Common myeloid progenitor, CD34-positive (primary cell): ENCODE measurements at regions not wholly inside any gene's neighbourhood (a gene's known extent, or its start where the extent isn't known, plus 50 kb on each side); places are given as distances from the start of the nearest gene placed in this dataset.

Experiments used
- CTCF ChIA-PET: fragments of 350-600 bp; sonication (Branson Sonifier 250); formaldehyde crosslinking; loops from one replicate; lab custom pipeline; 2021; ENCODE audit warnings: antibody characterized with exemption; lab: Charles Lee
- POLR2A ChIA-PET: fragments of 350-600 bp; sonication (Branson Sonifier 250); formaldehyde crosslinking; loops from one replicate; lab custom pipeline; 2021; ENCODE audit warnings: antibody characterized with exemption; lab: Charles Lee
- DNase-seq, 3 donors: peaks; one replicate each; pipeline versions ENCODE4 v3.0.0 to v3.0.0-alpha.2; 2013
- H3K27ac ChIP-seq, 2 experiments: 1 replicate in 1 of 2; 2 replicates in 1 of 2; pipeline ENCODE4 v1.7.0; 2013; ENCODE audit warnings: inconsistent platforms in 2 of 2, low read length in 2 of 2, mild to moderate bottlenecking in 2 of 2, low read depth in 1 of 2, moderate library complexity in 1 of 2; ENCODE audit not compliant: severe bottlenecking in 2 of 2, insufficient read depth in 1 of 2, poor library complexity in 1 of 2
- H3K27me3 ChIP-seq, 5 experiments: replicated peaks in 2 of 5; 1 replicate in 3 of 5; 2 replicates in 2 of 5; pipeline versions ENCODE4 v1.6.1 to v1.7.0; 2013; ENCODE audit warnings: low read length in 4 of 5, mild to moderate bottlenecking in 2 of 5, moderate library complexity in 2 of 5, inconsistent platforms in 1 of 5; ENCODE audit not compliant: insufficient read depth in 5 of 5, control insufficient read depth in 4 of 5
- H3K36me3 ChIP-seq, 4 experiments: 1 replicate in 2 of 4; 2 replicates in 2 of 4; pipeline versions ENCODE4 v1.6.1 to v1.7.0; 2013; ENCODE audit warnings: low read length in 3 of 4, control low read depth in 1 of 4, mild to moderate bottlenecking in 1 of 4; ENCODE audit not compliant: control insufficient read depth in 4 of 4, insufficient read depth in 4 of 4
- H3K4me1 ChIP-seq, 4 experiments: 1 replicate in 3 of 4; 2 replicates in 1 of 4; pipeline versions ENCODE4 v1.6.1 to v1.7.1; 2013; ENCODE audit warnings: low read length in 3 of 4, mild to moderate bottlenecking in 3 of 4, control low read depth in 1 of 4, inconsistent platforms in 1 of 4, moderate library complexity in 1 of 4; ENCODE audit not compliant: control insufficient read depth in 4 of 4, insufficient read depth in 4 of 4; ENCODE audit errors: control extremely low read depth in 1 of 4
- H3K4me3 ChIP-seq, 7 experiments: 1 replicate in 4 of 7; 2 replicates in 3 of 7; pipeline versions ENCODE4 v1.5.1 to v1.7.0; 2013; ENCODE audit warnings: mild to moderate bottlenecking in 7 of 7, low read length in 6 of 7, moderate library complexity in 6 of 7, inconsistent platforms in 2 of 7, low read depth in 2 of 7, control low read depth in 1 of 7; ENCODE audit not compliant: insufficient read depth in 4 of 7, control insufficient read depth in 1 of 7; ENCODE audit errors: extremely low read depth in 1 of 7
- H3K9me3 ChIP-seq, 5 experiments: 1 replicate in 4 of 5; 2 replicates in 1 of 5; pipeline versions ENCODE4 v1.6.1 to v1.7.1; 2013; ENCODE audit warnings: low read length in 4 of 5, mild to moderate bottlenecking in 2 of 5, inconsistent platforms in 1 of 5, low read depth in 1 of 5, moderate library complexity in 1 of 5; ENCODE audit not compliant: control insufficient read depth in 4 of 5, insufficient read depth in 2 of 5; ENCODE audit errors: control extremely low read depth in 1 of 5
- WGBS: methylation state at CpG from one replicate; pipeline ENCODE4 v1.1.5; 2013; ENCODE audit not compliant: insufficient coverage; 5-methylcytosine and 5-hydroxymethylcytosine counted together

GRCh38 chr4:81625422-81626417 lies 154.0 kb upstream of the RASGEF1B start:
- POLR2A ChIA-PET, result interaction anchor here (0.7 kb wide), 1 partner anchor 77 kb away, joined by 4 read pairs; no protein-coding TSS in a partner anchor

GRCh38 chr4:81623434-81623833 lies 151.7 kb upstream of the RASGEF1B start:
- Histone ChIP-seq H3K36me3 (no peaks in the 10 kb centered on the region), H3K9me3 (no peaks in the 10 kb centered on the region), H3K27ac (no peak overlapping the region), H3K4me3 (no peak overlapping the region), H3K4me1 (no peaks in the 10 kb centered on the region), H3K27me3 (no peaks in the 10 kb centered on the region)
- POLR2A ChIA-PET, result no interaction called here
- no peak for DNase-seq
- WGBS, result 100% methylated on average over 1 of the region's 2 CpGs
- CTCF ChIA-PET, result no interaction called here

More at GRCh38 chr4:81625422-81626417, 154.0 kb upstream of the RASGEF1B start:
- H3K27me3 ChIP-seq, result no peaks in the 10 kb centered on the region
- H3K9me3 ChIP-seq, result no peaks in the 10 kb centered on the region
- H3K4me1 ChIP-seq, result no peaks in the 10 kb centered on the region
- CTCF ChIA-PET, result interaction anchor here (0.6 to 1.6 kb wide), 4 partner anchors 8 to 549 kb away, joined by 3 to 4 read pairs (median 4); no protein-coding TSS in a partner anchor
- no peak overlapping the region for H3K27ac ChIP-seq
- WGBS, result 100% methylated on average over 2 of the region's 4 CpGs
- H3K36me3 ChIP-seq, result no peaks in the 10 kb centered on the region
- no peak overlapping the region for H3K4me3 ChIP-seq
- DNase-seq, result no peak

DNA sequence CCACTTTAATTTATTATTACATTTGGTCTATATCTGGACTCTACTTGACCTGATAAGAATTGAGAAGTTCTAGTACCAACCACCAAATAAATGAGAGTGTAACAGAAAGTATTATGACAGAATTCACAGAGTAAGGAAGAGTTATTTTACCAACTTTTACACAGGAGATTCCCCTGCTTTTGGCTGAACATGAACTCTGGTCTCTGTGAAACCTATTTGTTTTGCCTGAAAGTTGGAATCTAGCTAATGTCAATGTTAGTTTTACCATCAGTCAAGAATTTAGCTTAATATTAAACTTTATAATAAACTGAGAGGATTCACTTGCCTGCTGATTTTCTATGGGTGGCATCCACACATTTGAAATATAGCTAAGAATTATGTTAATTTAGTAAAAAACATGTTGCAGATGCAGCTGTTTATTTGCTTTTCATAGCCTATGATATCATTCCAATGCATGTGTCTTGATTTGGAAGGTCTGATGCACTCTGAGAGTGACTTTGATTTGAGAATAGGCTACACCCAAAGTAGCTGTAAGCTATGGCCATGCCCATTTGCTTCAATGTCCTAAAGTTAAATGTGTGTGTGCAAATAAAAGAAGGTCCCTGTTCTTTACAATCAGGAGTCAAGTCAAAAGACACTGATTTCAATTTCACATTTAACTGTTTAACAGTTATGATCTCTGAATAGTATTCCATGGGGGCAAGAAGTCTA lies 150.9 kb upstream of the RASGEF1B start:
- ChIA-PET POLR2A (no interaction called here), CTCF (no interaction called here)
- no peak for DNase-seq
- Histone ChIP-seq H3K27ac (no peak overlapping the region), H3K27me3 (no peaks in the 10 kb centered on the region), H3K4me1 (no peaks in the 10 kb centered on the region), H3K4me3 (no peak overlapping the region), H3K9me3 (no peaks in the 10 kb centered on the region), H3K36me3 (no peaks in the 10 kb centered on the region)

DNA sequence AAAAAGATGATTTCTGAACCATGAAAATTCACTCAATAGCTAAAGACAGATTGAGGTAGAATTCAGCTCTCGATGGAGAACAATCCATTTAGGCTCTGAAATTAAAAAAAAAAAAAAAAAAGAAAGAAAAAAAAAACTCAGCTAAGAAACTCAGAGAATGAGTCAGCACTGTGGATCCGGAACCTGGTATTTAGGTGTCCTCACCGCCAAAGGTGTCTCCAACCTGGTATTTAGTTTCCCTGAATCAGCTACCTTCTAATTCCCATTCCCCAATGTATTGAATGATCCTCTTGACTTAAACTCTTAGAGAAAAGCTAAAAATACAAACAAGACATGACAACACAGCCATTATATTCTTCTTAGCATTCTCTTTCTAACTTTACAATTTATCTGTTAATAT lies 150.3 kb upstream of the RASGEF1B start:
- ChIA-PET CTCF (interaction anchor here (0.8 kb wide), 1 partner anchor 259 kb away, joined by 4 read pairs; no protein-coding TSS in a partner anchor), POLR2A (no interaction called here)
- H3K36me3 ChIP-seq, result no peaks in the 10 kb centered on the region
- no peaks in the 10 kb centered on the region for H3K4me1 ChIP-seq
- DNase-seq, result no peak
- H3K27ac ChIP-seq, result no peak overlapping the region
- H3K9me3 ChIP-seq, result no peaks in the 10 kb centered on the region
- WGBS, result no CpG with 5 or more reads among the region's 3 CpGs
- H3K4me3 ChIP-seq, result no peak overlapping the region
- H3K27me3 ChIP-seq, result no peaks in the 10 kb centered on the region

GRCh38 chr4:81621490-81621889 lies 149.8 kb upstream of the RASGEF1B start:
- POLR2A ChIA-PET, result no interaction called here
- H3K36me3 ChIP-seq, result no peaks in the 10 kb centered on the region
- CTCF ChIA-PET, result interaction anchor here (0.6 to 0.8 kb wide), 2 partner anchors 259 to 1948 kb away, joined by 3 to 4 read pairs; no protein-coding TSS in a partner anchor
- no peaks in the 10 kb centered on the region for H3K9me3 ChIP-seq
- H3K4me3 ChIP-seq, result no peak overlapping the region
- WGBS, result 100% methylated on average over 1 of the region's 2 CpGs
- H3K27ac ChIP-seq, result no peak overlapping the region
- H3K4me1 ChIP-seq, result no peaks in the 10 kb centered on the region
- no peak for DNase-seq
- H3K27me3 ChIP-seq, result no peaks in the 10 kb centered on the region

- WGBS, result no CpG with 5 or more reads among the region's 1 CpG
- Histone ChIP-seq H3K9me3 (no peaks in the 10 kb centered on the region), H3K4me3 (no peak overlapping the region), H3K27ac (no peak overlapping the region), H3K36me3 (no peaks in the 10 kb centered on the region), H3K27me3 (no peaks in the 10 kb centered on the region), H3K4me1 (no peaks in the 10 kb centered on the region)
- POLR2A ChIA-PET, result no interaction called here
- CTCF ChIA-PET, result interaction anchor here (0.7 kb wide), 1 partner anchor 56 kb away, joined by 3 read pairs; no protein-coding TSS in a partner anchor
- no peak for DNase-seq
Observed at GRCh38 chr4:81620442-81620841, 148.7 kb upstream of the RASGEF1B start.
